ENCODE measurements at regions not wholly inside any gene's neighbourhood (a gene's known extent, or its start where the extent isn't known, plus 50 kb on each side); places are given as distances from the start of the nearest gene placed in this dataset.
"Not testable (repeated sequence)": the region's sequence is repeated elsewhere in the genome, so short reads cannot be mapped to it uniquely, and the experiment has no call there.

- no peak for DNase-seq
Observed at GRCh38 chr1:218887141-218887925, 286.3 kb upstream of the LYPLAL1 start.

GRCh38 chr1:218890451-218890850 lies 283.2 kb upstream of the LYPLAL1 start:
- DNase-seq, result no peak

- DNase-seq, result no peak
Observed at GRCh38 chr1:218891577-218891976, 282.1 kb upstream of the LYPLAL1 start.

- no peak for DNase-seq
Observed at GRCh38 chr1:218895064-218895587, 278.6 kb upstream of the LYPLAL1 start.

- DNase-seq, result no peak
Observed at GRCh38 chr1:218896202-218896601, 277.5 kb upstream of the LYPLAL1 start.

GRCh38 chr1:218898921-218899320 lies 274.8 kb upstream of the LYPLAL1 start:
- DNase-seq, result no peak

- no peak for DNase-seq
Observed at GRCh38 chr1:218900615-218901014, 273.1 kb upstream of the LYPLAL1 start.

- DNase-seq, result no peak
Observed at GRCh38 chr1:218904416-218904815, 269.3 kb upstream of the LYPLAL1 start.

GRCh38 chr1:218916720-218917119 lies 257.0 kb upstream of the LYPLAL1 start:
- DNase-seq, result no peak

GRCh38 chr1:218917656-218918055 lies 256.0 kb upstream of the LYPLAL1 start:
- no peak for DNase-seq

- DNase-seq, result no peak
Observed at GRCh38 chr1:218925777-218926176, 247.9 kb upstream of the LYPLAL1 start.

- no peak for DNase-seq
Observed at GRCh38 chr1:218926631-218927030, 247.0 kb upstream of the LYPLAL1 start.

GRCh38 chr1:218930000-218930399 lies 243.7 kb upstream of the LYPLAL1 start:
- no peak for DNase-seq

- DNase-seq, result no peak
Observed at GRCh38 chr1:218930472-218931241, 243.0 kb upstream of the LYPLAL1 start.

GRCh38 chr1:218931324-218931723 lies 242.4 kb upstream of the LYPLAL1 start:
- DNase-seq, result no peak

GRCh38 chr1:218933513-218933912 lies 240.2 kb upstream of the LYPLAL1 start:
- no peak for DNase-seq

- DNase-seq, result not testable (repeated sequence)
Observed at GRCh38 chr1:218935408-218935807, 238.3 kb upstream of the LYPLAL1 start.

GRCh38 chr1:218938259-218938658 lies 235.4 kb upstream of the LYPLAL1 start:
- no peak for DNase-seq

- no peak for DNase-seq
Observed at GRCh38 chr1:218939095-218939494, 234.6 kb upstream of the LYPLAL1 start.

GRCh38 chr1:218942431-218942830 lies 231.2 kb upstream of the LYPLAL1 start:
- DNase-seq, result no peak

GRCh38 chr1:218943371-218943770 lies 230.3 kb upstream of the LYPLAL1 start:
- no peak for DNase-seq

GRCh38 chr1:218945050-218945449 lies 228.6 kb upstream of the LYPLAL1 start:
- no peak for DNase-seq

GRCh38 chr1:218946147-218946546 lies 227.5 kb upstream of the LYPLAL1 start:
- no peak for DNase-seq

- DNase-seq, result no peak
Observed at GRCh38 chr1:218948446-218948845, 225.2 kb upstream of the LYPLAL1 start.
